GM20431 (cell line): ENCODE measurements at regions not wholly inside any gene's neighbourhood (a gene's known extent, or its start where the extent isn't known, plus 50 kb on each side); places are given as distances from the start of the nearest gene placed in this dataset.

Source experiments
- in situ Hi-C: fragments of 300-500 bp; cut with MseI, MboI; formaldehyde crosslinking; loops from one replicate; pipeline ENCODE4 v1.15.0; 2020; ENCODE audit warnings: low sequenced_read_pairs; ENCODE audit not compliant: unreplicated experiment

DNA sequence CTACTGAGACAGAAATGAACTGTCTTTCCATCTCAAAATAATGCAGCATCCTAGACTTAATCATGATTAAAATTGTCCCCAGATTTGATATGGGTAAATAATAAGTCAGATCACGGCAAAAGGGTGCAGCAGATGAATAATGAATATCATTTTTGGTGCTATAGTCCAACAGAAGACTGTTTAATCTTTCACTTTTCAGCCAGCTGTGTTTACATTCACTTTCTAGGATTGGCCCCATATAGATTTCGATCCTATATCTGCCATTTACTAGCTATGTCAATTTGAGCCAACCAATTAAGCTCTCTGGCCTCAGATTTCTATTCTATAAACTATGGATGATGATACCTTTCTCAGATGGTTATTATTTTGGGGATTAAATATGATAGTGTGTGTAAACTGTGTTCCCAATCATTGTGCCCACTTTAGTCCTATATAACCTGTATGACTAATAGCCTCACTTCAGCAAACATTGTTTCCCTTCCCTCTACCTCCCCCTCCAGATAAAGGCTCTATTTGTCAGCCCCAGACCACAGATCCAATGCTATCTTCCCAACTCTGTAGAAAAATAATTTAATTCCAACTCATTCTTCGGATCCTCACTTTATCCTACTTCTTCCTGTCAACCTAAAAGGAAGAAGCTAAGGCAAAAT is 53.6 kb upstream of the NT5E start:
- in situ Hi-C loops, result no loop called here

DNA sequence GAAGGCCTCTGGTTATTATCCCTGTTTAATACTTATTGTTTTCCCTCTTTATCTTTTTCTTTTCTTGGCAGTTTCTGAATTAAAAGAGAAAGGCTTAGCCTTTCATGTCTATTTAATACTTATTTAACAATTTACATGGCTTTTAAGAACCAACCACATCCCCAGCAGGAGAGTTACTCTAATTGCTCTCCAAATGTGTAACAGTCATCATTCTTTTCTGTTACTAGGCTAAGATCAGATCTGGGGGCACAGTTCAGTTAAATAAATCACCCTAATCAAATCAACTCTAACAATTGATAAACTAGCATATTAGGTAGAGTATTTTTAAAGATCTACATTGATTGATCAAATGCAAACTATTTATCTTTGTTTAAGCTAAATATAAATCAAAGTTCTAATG is 54.1 kb upstream of the NT5E start:
- in situ Hi-C loops, result no loop called here

DNA sequence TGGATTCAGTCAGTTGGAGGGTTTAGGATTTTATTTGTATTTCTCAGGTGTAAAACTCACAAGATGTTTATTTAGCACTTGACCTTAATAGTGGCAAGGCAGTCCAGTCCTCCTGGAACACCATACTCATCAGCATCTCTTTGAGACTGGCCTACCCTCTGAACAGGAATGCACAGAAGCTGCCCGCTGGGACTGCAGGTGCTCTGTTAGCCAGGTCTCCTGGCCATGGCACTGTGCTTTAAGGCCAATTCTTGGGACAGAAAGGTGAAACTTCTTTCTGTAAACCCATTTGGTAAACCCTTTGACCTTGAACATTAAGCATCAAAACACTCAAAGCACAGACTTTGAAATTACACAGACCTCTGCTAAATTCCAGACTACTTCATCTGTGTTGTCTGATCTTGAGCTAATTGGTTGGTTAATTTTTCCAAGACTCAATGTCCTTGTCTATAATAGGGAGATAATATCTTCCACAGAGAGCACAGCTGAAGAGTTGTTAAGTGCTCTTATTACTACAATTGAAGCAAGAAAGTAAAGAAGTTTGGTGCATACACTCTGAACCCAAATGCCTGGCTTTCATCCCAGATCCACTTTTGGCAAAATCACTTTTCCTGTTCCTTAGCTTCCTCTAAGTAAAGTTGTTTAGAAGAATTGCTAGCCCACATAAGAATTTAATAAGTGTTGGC is 54.9 kb upstream of the NT5E start:
- in situ Hi-C loops, result no loop called here

DNA sequence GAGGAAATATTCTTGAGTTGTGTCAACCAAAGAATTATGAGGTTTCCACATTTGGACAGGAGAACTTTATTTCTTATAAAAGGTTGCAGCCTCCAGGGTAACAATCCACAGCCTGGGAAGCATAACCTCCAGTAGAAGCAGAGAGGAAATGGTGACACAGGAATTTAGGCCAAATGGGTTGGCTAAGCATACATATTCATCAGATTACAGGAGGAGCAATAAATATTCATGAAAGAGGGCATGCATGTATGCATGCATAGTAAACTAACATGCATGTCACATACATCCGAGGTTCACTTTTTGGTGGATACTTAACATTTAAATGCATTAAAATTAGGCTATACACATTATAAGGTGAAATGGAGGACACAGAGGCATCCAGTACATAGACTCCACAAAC is 55.7 kb upstream of the NT5E start:
- in situ Hi-C loops, result no loop called here

DNA sequence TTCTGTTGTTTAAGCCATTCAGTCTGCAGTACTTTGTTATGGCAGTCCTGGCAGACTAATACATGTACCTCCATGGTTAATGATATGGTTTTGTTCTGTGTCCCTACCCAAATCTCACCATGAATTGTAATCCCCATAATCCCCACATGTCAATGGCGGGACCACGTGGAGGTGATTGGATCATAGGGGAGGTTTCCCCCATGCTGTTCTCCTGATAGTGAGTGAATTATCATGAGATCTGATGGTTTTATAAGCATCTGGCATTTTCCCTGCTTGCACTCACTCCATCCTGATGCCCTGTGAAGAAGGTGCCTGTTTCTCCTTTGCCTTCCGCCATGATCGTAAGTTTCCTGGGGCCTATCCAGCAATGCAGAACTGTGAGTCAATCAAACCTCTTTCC is 57.5 kb upstream of the NT5E start:
- in situ Hi-C loops, result no loop called here

DNA sequence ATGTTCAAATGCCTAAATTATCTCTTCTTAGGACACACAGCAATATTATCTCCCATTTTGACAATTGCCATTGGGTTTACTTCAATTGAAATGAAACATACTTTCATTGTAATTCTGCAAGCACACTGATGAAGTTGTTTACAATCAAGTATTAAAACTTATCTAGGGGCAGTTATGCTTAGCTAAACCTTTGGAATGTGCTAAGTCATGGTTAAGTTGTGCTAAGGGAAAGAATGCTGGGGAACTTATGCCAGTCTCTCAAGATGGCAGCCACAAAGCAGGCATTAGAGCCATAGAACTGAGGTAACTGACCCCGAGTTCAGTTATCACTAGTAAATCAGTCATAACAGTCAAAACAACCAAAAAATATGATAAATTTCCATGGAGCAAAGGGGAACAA is 59.1 kb upstream of the NT5E start:
- in situ Hi-C loops, result no loop called here

DNA sequence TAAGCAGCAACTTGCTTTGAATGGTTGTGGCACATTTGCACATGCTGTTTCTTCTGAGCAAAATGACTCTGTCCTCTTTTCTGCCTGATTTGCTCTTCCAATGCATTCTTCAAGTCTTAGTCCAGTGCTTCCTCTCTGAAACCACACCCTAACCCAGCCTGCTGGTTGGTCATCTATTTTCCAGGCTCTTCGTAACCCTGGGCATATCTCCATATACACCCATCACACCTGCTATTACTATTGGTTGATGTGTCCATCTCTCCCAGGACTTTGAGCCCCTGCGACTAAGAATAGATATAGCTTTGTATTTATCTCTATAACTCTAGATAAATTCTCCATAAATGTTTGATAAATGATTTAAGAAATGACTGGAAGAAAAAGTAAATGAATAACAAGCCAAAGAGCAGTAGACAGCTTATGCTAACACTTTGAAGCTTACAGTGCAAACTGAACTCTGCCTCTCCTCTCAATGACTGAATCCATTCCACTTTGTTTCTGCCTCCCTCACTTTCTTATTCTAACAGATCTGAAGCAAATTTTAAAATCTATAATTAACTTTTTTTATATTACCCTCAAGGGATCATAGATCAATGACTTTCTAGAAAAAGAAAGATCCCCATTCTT is 59.7 kb upstream of the NT5E start:
- in situ Hi-C loops, result no loop called here

DNA sequence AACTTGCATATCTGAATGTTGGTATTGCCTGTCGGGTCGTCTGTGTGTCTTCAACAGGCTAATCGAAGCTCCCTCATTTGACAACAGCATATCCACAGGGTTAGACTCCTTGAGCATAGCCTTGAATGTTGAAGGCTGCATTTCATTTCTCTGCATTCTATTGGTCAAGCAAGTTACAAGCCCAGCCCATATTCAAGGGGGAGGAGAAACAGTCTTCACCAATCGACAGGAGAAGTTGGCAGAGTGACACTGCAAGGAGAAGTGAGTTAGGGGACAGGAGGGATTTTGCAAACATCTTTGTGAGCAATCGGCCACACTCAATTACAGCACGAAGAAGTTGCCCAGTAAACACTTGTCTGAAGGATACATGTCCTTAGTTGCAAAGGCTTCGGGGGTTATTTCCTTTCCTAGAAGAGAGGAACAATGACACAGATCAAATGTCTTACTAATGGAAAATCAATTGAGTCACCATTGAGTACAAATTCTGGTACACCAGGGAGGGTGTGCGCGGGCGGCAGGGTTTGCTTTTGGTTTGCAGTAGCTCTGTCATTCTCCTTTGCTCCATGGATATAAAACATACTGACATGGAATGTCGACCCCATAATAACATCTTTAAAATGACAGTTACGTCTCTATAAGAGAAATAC is 60.6 kb upstream of the NT5E start:
- in situ Hi-C loops, result no loop called here

DNA sequence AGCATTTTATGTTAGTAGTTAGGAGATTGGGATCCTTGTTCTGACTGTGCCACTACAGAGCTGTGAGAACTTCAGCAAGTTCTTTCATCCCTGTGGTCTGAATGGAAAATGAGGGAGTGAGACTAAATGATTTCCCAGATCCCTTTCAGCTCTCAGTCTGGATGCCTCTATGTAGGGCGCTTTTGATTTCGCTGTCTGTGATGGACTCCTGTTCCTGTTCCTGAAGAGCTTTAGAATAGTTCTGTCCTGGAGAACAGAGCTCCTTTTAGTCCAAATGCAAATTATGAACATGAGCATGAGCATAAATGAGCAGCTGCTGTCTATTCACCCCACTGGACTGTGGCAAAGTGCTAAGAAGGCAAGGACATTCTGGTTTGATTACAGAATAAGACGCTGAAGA is 61.4 kb upstream of the NT5E start:
- in situ Hi-C loops, result no loop called here

DNA sequence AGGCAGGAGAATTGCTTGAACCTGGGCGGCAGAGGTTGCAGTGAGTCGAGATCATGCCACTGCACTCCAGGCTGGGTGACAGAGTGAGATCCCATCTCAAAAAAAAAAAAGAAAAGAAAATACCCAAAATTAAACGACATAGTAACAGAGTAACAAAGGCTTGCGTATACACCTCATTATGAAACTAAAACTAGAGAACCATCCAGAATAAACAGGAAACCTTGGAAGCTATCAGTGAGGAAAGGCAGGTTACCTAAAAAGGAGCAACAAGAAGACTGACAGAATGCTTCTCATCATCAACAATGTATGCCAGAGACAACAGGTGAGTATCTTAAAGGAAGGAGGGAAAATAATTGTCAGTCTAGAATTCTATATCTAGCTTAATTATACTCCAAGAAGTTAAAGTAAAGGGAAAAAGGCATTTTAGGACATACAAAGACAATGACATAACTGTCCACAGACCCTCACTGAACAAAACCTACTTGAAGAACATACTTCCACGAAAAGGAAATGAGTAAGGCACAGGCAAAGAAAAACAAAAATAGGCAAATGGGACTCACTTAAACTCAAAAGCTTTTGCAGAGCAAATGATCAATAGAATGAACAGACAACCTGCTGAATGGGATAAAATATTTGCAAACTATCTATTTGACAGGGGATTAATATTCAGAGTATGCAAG is 64.1 kb upstream of the NT5E start:
- in situ Hi-C loops, result no loop called here

DNA sequence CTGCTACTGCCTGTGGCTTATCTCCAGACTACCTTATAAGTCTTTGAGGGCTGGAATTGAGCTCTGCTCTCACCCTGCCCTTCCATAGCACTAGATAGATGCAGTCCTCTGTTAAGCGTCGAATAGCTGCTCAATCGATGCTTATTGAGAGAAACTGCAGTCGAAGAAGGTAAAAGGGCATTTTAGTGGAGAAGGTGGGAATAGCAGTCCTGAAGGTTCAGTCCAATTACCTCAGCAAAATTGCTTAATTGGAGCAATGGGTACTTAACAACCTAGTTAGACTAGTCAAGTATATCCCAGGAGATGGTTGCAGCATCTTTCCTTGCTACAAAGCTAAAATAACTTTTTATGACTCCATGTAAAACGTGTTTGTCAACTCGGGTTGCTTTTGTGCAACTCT is 66.8 kb upstream of the NT5E start:
- in situ Hi-C loops, result no loop called here

DNA sequence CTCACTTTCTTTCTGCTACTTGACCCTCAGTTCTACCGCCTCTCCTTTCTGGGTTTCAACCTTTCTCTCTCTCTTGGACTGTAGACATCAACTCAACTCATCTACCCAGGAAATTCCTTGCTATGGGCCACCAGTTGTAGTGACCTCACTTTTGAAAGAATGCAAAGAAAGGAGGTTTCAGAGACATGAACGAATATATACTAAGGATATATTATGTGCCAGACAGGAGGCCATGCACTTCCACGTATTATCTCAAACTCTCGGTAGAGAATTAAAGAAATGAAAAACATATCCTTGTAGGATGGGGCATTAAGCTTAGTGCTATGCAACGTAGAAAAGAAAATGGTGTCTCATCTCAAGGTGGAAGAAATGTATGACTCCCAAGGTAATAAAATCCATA is 67.3 kb upstream of the NT5E start:
- in situ Hi-C loops, result no loop called here

DNA sequence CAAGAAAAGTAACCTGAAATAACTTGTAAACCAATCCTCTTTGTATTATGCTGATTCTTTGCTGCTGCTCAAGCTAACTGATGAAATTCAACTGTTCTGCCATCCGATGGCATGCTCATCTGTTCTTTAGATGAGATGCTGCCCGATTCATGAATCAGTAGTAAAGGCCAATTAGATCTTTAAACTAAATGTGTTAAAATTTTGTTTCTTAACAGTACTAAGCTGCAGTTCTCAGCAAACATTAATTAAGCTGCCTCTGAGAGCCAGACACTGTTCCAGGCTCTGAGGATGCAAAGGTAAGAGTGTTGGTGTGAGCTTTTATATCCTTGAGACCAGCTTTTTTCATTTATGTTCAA is 77.0 kb upstream of the NT5E start:
- in situ Hi-C loops, result no loop called here

DNA sequence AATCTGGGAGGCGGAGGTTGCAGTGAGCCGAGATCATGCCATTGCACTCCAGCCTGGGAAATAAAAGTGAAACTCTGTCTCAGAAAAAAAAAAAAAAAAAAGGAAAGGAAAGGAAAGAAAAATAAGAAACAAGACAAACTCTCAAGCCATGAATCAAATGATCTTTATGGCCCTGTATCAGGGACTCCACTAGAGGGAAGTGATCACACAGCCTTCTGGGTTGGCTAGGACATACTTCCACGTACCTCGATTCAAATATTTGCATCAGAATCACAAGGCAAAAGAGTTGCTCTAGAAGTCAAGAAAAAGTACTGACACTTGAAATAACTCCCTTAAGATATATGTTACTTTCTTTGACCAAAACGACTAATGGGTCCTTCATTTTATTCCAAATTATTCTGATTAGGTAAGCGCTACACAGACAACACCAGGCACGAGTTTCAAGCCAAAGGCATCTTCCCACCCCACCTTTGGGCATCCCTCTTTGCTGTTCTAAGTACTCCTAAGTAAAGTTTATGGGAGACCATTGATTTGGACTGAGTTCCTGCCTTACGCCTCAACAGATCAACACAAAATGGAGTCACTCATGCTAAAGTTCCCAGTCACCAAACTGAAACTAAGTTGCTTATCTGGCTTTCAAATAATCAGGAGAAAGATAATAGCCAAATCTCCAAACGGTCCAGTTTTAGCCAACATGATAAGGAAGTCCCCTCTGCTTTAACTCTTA is 77.5 kb upstream of the NT5E start:
- in situ Hi-C loops, result no loop called here

DNA sequence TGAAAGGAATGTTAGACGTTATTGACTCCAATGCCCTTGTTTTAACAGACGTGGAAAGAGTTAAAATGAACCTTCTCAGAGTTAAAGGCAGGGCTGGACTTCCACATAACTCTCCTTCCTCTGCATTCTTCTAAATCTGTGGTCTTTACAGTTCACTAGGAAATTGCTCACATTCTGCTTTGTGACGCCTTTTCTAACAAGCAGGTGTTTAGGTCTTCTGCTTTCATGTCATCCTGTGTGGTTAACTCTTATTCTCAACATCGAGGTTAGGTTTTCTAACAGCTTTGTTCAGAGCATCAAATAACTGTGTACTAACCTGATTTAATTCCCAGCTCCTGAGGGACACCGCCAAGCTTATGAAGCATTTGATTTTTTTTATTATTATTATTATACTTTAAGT is 81.3 kb upstream of the NT5E start:
- in situ Hi-C loops, result no loop called here

DNA sequence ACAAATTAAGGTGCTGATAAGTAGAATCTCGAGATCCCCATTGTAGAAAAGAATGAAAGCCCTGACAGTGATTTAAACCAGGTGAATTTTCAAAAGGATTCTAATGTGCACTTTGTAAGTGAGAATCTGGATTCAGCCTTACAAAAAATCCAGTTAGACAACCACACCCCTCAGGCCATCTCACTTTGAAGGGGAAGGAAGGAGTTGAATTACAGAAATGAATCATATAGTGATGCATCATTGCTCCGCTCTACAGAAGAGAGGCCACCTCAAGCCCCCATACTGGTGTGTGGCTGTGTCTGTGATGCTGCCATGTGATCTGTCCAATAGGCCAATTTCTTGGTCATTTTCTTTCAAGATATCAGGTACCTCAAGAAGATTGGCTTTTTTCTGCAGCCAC is 85.5 kb upstream of the NT5E start:
- in situ Hi-C loops, result no loop called here

DNA sequence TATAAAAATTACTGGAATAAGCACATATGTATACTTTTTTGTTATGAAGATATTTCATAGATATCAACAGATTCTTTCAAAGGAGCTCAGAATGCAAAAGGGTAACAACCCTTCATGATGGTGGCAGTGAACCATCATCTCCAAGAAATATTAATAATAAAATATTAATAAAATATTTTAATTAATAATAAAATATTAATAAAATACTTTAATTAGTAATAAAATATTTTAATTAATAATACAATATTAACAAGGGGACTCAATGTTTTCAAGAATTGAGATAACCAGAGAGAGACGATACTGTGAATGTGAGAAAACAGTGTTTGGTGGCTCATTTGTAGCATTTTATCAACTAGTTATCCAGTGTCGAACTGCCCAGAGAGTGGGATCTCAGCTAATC is 86.0 kb upstream of the NT5E start:
- in situ Hi-C loops, result no loop called here

DNA sequence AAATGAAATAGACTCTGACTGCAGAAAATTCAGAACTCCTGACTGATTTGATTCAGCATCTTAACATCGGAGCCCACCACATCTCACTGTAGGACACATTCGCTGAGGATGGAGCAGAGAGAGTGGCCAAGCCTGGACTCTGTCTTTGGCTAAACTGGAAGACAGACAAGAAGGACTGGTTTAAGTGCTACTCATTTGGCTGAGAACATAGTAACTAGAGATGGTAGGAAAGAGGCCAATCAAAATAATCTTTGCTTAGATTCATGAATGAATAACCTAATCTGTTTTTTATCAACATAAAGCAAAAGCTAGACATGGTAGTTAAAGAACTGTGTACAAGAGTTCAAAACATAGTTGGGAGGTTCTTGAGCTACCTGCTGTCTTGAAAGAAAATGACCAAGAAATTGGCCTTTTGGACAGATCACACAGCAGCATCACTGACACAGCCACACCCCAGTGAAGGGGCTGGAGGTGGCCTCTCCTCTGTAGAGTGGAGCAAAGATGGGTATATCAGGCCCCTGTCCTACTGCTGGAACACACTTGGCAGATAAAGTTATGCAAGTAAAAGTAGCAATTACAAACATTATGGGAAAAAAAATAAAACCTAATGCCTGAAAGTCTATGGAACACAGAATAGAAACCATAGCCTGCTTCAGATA is 87.1 kb upstream of the NT5E start:
- in situ Hi-C loops, result no loop called here

DNA sequence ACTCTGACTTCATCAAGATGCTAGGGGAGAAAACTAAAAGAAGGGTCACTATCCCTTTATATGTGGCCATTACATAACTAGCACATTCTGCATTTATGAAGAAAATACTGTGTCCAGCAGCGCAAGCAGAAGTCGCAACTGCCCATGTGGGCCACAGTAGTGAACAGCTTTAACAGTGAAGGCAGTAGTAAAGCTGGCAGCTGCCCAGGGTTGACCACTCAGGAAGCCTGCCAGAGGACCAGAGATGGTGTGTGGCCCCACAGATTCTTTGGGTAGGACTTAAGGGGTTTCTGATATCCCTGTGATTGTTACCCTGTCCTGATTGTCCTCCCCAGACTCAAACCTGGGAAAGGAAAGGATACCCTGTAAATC is 88.3 kb upstream of the NT5E start:
- in situ Hi-C loops, result no loop called here
